Effector memory CD8-positive, alpha-beta T cell (primary cell): ENCODE measurements at regions not wholly inside any gene's neighbourhood (a gene's known extent, or its start where the extent isn't known, plus 50 kb on each side); places are given as distances from the start of the nearest gene placed in this dataset.
A peak's percentile ranks its signal among the peaks of the same experiment; 100 is the strongest.
"Not testable (repeated sequence)": the region's sequence is repeated elsewhere in the genome, so short reads cannot be mapped to it uniquely, and the experiment has no call there.

Source experiments
- ATAC-seq: fragments of 150-1000 bp; cut with Tn5 transposase; replicated peaks from 2 replicates; pipeline ENCODE4 v1.10.0; 2021; ENCODE audit warnings: mild to moderate bottlenecking, moderate library complexity
- DNase-seq, 3 experiments: peaks; one replicate each; pipeline ENCODE4 v3.0.0; 2021
- H3K27ac Mint-ChIP-seq, 2 donors: one replicate each; pipeline ENCODE4 v1.8.0; 2022; ENCODE audit warnings: mild to moderate bottlenecking in 2 of 2, mixed read lengths in 2 of 2, moderate library complexity in 2 of 2
- H3K27me3 Mint-ChIP-seq, 2 donors: one replicate each; pipeline ENCODE4 v1.8.0; 2022; ENCODE audit warnings: mixed read lengths in 2 of 2
- H3K36me3 Mint-ChIP-seq: one replicate; pipeline ENCODE4 v1.8.0; 2022; ENCODE audit warnings: mild to moderate bottlenecking, moderate library complexity, mixed read lengths; ENCODE audit not compliant: insufficient read depth
- H3K4me1 Mint-ChIP-seq, 2 donors: one replicate each; pipeline ENCODE4 v1.8.0; 2022; ENCODE audit warnings: low read depth in 2 of 2, mixed read lengths in 2 of 2
- H3K4me3 Mint-ChIP-seq, 2 donors: one replicate each; pipeline ENCODE4 v1.8.0; 2022; ENCODE audit warnings: mild to moderate bottlenecking in 2 of 2, mixed read lengths in 2 of 2, moderate library complexity in 2 of 2
- H3K9me3 Mint-ChIP-seq, 2 donors: one replicate each; pipeline ENCODE4 v1.8.0; 2022; ENCODE audit warnings: mixed read lengths in 2 of 2

DNA sequence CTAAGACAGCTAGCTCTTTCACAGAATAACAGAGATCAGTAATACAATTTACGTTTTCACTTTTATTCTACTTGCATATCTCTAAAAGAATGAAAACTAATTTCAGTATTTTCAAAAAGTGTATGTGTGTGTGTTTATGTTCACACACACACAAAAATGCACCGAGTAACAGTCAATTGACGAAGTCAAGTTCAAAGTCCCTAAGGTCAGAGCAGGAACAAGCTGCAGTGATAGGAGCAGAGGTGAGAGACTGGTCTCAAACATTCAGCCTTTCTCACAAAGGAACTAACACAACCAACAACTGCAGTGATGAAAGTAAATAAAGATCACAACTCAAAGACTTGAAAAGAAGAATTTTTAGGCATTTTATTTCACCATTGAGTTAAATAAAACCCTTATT lies 429.7 kb downstream of the C12orf50 start:
- Mint-ChIP-seq H3K36me3 (no peaks in the 10 kb centered on the region), H3K4me3 (no peak overlapping the region), H3K27ac (no peak overlapping the region), H3K9me3 (peaks cover 0 to 9% of the 10 kb centered on the region in 2 donors), H3K4me1 (no peaks in the 10 kb centered on the region), H3K27me3 (no peaks in the 10 kb centered on the region)
- ATAC-seq (no peak), DNase-seq (no peak)

DNA sequence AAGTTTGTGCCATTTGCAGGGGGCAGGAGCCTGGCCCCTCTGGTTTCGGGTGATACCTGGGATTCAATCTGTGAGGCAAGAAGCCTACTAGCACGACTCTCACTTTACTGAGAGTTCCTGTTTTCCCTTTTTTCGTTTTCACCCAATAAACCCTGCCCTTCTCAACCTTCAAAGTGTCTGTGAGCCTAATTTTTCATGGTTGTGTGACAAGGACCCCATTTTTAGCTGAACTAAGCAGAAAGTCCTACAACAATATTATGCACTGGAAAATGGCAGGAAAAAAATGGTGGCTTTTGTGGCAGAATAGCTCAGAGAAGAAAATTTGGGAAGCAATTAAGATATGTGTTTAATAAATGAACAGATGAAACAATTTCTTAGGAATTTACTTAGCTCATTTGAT lies 432.1 kb downstream of the C12orf50 start:
- no peak for DNase-seq
- no peaks in the 10 kb centered on the region for H3K27me3 Mint-ChIP-seq
- ATAC-seq: no peak
- peaks cover 0 to 4% of the 10 kb centered on the region in 2 donors for H3K9me3 Mint-ChIP-seq
- no peaks in the 10 kb centered on the region for H3K36me3 Mint-ChIP-seq
- H3K4me3 Mint-ChIP-seq: no peak overlapping the region
- H3K4me1 Mint-ChIP-seq: no peaks in the 10 kb centered on the region
- H3K27ac Mint-ChIP-seq: no peak overlapping the region

DNA sequence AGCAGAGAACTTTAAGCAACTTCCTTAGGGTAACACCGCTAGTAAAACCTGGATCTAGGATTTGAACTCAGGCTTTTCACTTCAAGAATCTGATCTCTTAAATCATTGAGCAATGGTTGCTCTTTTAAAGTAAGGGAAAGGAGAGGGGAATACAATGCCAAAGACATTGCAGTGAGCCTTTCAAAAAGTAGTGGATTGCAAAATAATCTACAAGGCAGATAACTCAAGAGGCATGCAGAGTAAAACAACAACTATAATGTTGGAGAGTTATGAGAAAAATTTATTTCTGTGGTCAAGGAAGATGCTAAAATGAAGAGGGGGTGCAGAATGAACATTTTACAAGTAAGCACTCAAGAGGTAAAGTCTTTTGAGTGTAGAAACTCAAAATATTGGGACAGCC lies 432.6 kb downstream of the C12orf50 start:
- no peak for ATAC-seq
- Mint-ChIP-seq H3K9me3 (peaks cover 0 to 5% of the 10 kb centered on the region in 2 donors), H3K4me3 (no peak overlapping the region), H3K27me3 (no peaks in the 10 kb centered on the region), H3K27ac (no peak overlapping the region), H3K4me1 (no peaks in the 10 kb centered on the region), H3K36me3 (no peaks in the 10 kb centered on the region)
- DNase-seq: no peak

DNA sequence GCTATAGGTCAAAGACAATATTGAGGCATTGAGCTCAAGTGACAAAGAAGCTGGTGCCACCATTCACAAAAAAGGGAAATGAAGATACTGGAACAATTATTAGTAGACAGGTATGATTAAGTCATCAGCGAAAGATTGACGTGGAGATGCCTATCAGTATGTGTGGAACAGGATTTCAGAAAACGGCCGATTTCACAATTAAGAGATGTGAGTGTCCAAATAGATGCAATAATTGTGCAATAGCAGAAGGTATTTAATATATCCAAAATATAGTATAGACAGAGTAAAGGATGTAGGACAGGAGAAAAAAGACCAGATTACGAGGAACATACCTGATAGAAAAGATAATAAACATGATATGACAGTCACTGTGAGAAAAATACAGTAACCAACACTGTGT lies 433.1 kb downstream of the C12orf50 start:
- Mint-ChIP-seq H3K27me3 (no peaks in the 10 kb centered on the region), H3K4me3 (no peak overlapping the region), H3K27ac (no peak overlapping the region), H3K9me3 (peaks cover 0 to 8% of the 10 kb centered on the region in 2 donors), H3K4me1 (no peaks in the 10 kb centered on the region), H3K36me3 (no peaks in the 10 kb centered on the region)
- no peak for ATAC-seq
- no peak for DNase-seq

DNA sequence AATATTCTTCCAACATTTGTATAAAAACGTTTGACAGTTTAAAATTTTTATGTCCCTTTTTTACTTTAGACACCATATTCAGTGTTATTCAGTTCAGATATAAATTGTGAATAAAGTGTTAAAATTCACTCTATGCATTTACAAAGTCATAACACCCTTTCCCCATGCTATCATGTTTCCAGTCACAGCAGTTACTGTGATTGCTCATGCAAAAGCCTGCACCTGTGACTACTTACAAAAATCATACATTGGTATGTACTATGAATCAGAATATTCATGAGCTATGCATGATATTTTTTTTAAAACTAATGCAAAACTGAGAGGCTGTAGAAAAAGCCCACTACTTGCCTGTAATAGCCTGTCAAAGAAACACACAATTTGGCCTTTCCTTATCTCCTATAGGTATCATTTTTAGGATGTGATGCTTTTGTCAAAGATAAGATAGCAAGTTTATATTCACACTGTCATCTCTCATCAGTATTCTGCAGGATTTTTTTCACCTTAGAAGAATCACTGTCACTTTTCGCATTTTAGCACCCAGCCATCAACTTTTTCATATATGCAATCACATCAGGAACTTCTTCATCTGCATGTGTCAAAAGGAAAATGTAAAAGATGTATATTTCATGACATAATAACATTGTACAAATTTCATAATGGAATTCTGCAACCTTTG lies 443.2 kb downstream of the C12orf50 start:
- H3K9me3 Mint-ChIP-seq: peaks cover 6 to 8% of the 10 kb centered on the region in 2 donors
- no peak overlapping the region for H3K27ac Mint-ChIP-seq
- H3K4me1 Mint-ChIP-seq: no peaks in the 10 kb centered on the region
- no peaks in the 10 kb centered on the region for H3K36me3 Mint-ChIP-seq
- no peak overlapping the region for H3K4me3 Mint-ChIP-seq
- no peaks in the 10 kb centered on the region for H3K27me3 Mint-ChIP-seq
- ATAC-seq (no peak), DNase-seq (no peak)

DNA sequence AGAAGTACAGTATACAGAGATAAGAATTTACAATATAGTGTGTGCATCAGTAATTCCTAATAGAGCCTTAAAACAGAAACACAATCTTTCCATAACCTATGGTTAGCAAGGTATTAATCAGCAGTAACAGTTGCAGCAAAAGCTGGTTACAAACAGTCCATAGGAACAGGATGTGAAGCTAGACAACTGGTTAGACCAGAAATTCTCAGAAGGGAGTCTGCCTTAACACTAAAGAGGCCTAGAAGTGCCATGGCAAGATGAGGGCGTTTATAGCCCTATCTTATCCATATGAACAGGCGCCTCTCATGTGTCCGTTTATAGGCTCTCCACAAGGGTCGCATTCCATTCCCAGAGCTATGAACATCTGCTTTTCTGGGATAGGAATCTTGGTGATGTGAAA lies 450.1 kb downstream of the C12orf50 start:
- not testable (repeated sequence) for H3K4me3 Mint-ChIP-seq, ATAC-seq, H3K27me3 Mint-ChIP-seq, H3K36me3 Mint-ChIP-seq, DNase-seq, H3K4me1 Mint-ChIP-seq
- Mint-ChIP-seq H3K9me3 (peaks cover 0 to 11% of the 10 kb centered on the region in 2 donors), H3K27ac (peak overlapping the region in 1 of 2 donors; percentile 75)

DNA sequence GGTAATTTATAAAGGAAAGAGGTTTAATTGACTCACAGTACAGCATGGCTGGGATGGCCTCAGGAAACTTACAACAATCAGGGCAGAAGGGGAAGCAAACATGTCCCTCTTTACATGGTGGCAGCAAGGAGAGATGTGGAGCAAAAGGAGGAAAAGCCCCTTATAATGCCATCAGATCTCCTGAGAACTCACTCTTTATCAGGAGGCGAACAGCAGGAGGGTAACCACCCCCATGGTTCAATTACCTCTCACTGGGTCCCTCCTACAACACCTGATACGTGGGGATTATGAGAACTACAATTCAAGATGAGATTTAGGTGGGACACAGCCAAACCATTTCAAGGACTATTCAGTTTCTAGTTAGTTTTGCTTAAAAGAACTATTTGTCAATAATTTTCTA lies 453.3 kb downstream of the C12orf50 start:
- Mint-ChIP-seq H3K27me3 (no peaks in the 10 kb centered on the region), H3K36me3 (no peaks in the 10 kb centered on the region), H3K4me1 (no peaks in the 10 kb centered on the region), H3K27ac (no peak overlapping the region), H3K9me3 (peaks cover 0 to 9% of the 10 kb centered on the region in 2 donors), H3K4me3 (no peak overlapping the region)
- DNase-seq (no peak), ATAC-seq (no peak)

DNA sequence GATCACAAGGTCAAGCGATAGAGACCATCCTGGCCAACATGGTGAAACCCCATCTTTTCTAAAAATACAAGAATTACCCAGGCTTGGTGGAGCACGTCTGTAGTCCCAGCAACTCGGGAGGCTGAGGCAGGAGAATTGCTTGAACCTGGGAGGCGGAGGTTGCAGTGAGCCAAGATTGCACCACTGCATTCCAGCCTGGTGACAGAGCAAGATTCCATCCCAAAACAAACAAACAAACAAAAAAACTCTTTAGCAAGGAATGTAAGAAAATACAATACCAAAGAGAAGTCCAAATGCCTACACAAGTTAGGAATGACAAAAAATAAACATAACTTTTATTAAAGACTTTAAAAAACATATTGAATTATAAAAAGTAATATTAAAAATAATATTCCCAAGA lies 462.3 kb downstream of the C12orf50 start:
- not testable (repeated sequence) for H3K27me3 Mint-ChIP-seq, H3K4me3 Mint-ChIP-seq, H3K36me3 Mint-ChIP-seq, H3K27ac Mint-ChIP-seq, H3K4me1 Mint-ChIP-seq, ATAC-seq, DNase-seq, H3K9me3 Mint-ChIP-seq

DNA sequence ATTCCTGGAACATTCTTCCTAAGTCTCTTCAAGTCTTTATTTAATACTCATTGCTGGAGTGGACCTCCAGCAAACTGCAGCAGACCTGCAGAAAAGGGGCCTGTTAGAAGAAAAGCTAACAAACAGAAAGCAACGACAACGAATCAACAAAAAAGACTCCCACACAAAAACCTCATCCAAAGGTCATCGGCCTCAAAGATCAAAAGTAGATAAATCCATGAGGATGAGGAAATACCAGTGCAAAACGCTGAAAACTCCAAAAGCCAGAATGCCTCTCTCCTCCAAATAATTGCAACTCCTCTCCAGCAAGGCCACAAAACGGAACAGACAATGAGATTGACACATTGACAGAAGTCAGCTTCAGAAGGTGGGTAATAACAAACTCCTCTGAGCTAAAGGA lies 472.2 kb downstream of the C12orf50 start:
- H3K27ac Mint-ChIP-seq: no peak overlapping the region
- H3K27me3 Mint-ChIP-seq: no peaks in the 10 kb centered on the region
- H3K4me3 Mint-ChIP-seq: no peak overlapping the region
- H3K36me3 Mint-ChIP-seq: no peaks in the 10 kb centered on the region
- ATAC-seq: no peak
- no peak for DNase-seq
- no peaks in the 10 kb centered on the region for H3K4me1 Mint-ChIP-seq
- peaks cover 2 to 26% of the 10 kb centered on the region in 2 donors for H3K9me3 Mint-ChIP-seq

DNA sequence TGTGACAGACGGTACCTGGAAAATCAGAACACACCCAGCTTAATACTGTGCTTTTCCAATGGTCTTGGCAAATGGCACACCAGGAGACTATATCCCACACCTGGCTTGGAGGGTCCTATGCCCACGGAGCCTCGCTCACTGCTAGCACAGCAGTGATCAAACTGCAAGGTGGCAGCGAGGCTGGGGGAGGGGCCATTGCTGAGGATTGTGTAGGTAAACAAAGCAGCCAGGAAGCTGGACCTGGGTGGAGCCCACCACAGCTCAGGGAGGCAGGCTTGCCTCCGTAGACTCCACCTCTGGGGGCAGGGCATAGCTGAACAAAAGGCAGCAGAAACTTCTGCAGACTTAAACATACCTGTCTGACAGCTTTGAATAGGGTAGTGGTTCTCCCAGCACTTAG lies 498.0 kb downstream of the C12orf50 start:
- not testable (repeated sequence) for H3K36me3 Mint-ChIP-seq, H3K27ac Mint-ChIP-seq, DNase-seq, H3K4me3 Mint-ChIP-seq, H3K9me3 Mint-ChIP-seq, H3K4me1 Mint-ChIP-seq, H3K27me3 Mint-ChIP-seq, ATAC-seq

DNA sequence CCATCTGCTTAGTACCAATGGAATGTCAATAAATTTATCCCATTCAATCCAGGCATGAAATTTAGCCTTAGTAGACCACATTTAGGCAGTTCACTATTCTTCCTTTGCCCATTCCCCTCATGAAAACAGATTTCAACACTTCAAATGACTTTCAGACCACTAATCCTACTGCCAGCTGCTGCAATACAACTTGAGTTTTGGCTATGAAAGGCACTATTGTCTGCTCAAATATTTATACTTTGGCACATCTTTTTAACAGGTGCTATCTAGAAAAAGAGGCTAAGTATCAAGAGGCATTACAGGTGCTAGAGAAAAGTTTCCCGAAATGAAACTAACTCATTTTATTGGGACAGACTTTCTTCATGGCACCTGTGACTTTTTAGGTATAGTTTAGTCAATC lies 499.8 kb downstream of the C12orf50 start:
- no peak for ATAC-seq
- Mint-ChIP-seq H3K4me3 (no peak overlapping the region), H3K36me3 (no peaks in the 10 kb centered on the region), H3K27me3 (no peaks in the 10 kb centered on the region), H3K4me1 (no peaks in the 10 kb centered on the region), H3K27ac (no peak overlapping the region), H3K9me3 (peaks cover 0 to 4% of the 10 kb centered on the region in 2 donors)
- DNase-seq: no peak

DNA sequence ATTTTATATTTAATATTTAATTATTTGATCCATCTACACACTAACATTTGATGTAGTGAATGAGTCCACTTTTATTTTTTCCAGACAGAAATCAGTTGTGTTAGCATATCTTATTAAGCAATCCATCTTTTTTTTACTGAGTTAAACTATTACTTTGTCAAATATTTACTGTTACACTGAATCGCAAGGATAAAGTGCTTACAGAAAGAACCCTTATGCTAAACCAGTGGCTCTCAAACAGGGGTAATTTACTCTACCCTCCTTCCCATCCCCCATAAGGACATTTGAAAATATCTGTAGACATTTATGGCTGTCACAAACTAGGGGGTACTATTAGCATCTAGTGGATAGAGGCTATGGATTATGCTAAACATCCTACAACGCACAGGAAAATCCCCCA lies 508.2 kb downstream of the C12orf50 start:
- H3K27me3 Mint-ChIP-seq: no peaks in the 10 kb centered on the region
- ATAC-seq (no peak), DNase-seq (no peak)
- no peaks in the 10 kb centered on the region for H3K4me1 Mint-ChIP-seq
- no peaks in the 10 kb centered on the region for H3K36me3 Mint-ChIP-seq
- no peak overlapping the region for H3K27ac Mint-ChIP-seq
- H3K9me3 Mint-ChIP-seq: peaks cover 4 to 7% of the 10 kb centered on the region in 2 donors
- no peak overlapping the region for H3K4me3 Mint-ChIP-seq

DNA sequence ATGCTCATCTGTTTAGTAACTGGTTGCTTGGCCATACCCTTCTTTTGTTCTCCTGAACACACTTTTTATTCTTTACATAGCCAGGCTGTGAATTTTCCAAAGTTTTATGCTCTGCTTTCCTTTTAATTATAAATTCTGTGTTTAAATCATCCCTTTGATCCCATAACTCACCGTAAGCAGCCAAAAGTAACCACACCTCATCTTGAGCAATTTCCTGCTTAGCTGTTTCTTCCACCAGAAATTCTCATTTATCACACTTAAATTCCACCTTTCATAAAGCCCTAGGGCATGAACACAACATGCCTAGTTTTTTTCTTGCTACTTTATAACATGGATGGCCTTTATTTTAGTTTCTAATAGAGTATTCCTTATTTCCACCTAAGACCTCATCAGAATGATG lies 510.7 kb downstream of the C12orf50 start:
- H3K4me3 Mint-ChIP-seq: no peak overlapping the region
- H3K27ac Mint-ChIP-seq: no peak overlapping the region
- no peak for ATAC-seq
- no peak for DNase-seq
- H3K36me3 Mint-ChIP-seq: no peaks in the 10 kb centered on the region
- no peaks in the 10 kb centered on the region for H3K27me3 Mint-ChIP-seq
- peaks cover 0 to 7% of the 10 kb centered on the region in 2 donors for H3K9me3 Mint-ChIP-seq
- no peaks in the 10 kb centered on the region for H3K4me1 Mint-ChIP-seq

DNA sequence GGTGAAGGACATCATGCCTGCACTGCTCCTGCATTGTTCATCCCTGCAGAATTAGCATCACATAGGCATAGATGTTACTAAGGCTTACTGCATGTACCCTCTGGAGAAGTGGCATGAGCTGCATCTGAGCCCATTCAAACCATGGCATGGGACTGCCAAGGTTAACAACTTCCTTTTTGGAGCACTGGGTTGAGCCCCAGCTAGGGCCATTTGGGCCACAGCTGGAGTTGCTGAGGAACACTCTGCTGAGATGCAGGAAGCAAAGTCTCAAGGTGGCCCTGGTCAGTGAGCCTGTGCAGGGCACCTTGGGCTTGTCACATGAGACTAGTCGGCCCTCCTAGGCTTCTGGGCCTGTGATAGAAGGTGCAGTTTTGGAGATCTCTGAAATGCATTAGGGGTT lies 511.2 kb downstream of the C12orf50 start:
- no peak overlapping the region for H3K4me3 Mint-ChIP-seq
- peaks cover 0 to 7% of the 10 kb centered on the region in 2 donors for H3K9me3 Mint-ChIP-seq
- no peak for DNase-seq
- no peaks in the 10 kb centered on the region for H3K36me3 Mint-ChIP-seq
- H3K27ac Mint-ChIP-seq: no peak overlapping the region
- H3K27me3 Mint-ChIP-seq: no peaks in the 10 kb centered on the region
- no peak for ATAC-seq
- no peaks in the 10 kb centered on the region for H3K4me1 Mint-ChIP-seq
